ENCODE measurements at regions not wholly inside any gene's neighbourhood (a gene's known extent, or its start where the extent isn't known, plus 50 kb on each side); places are given as distances from the start of the nearest gene placed in this dataset.

GRCh38 chr9:13675638-13676000, 396.1 kb upstream of the MPDZ start:
- H3K36me3 ChIP-seq (ENCODE audit: control insufficient read depth in 2 of 2, insufficient read depth in 1 of 2, low read length in 2 of 2), result no peaks in the 10 kb centered on the region
- H3K4me1 ChIP-seq (ENCODE audit: control insufficient read depth, insufficient read depth, low read length), result no peaks in the 10 kb centered on the region
- CTCF ChIA-PET, result no interaction called here
- no peak overlapping the region for H3K27ac ChIP-seq (ENCODE audit: extremely low read depth, low read depth, low read length)
- no peaks in the 10 kb centered on the region for H3K9me3 ChIP-seq (ENCODE audit: control insufficient read depth, insufficient read depth, low read depth, low read length)
- no peak overlapping the region for H3K4me3 ChIP-seq (ENCODE audit: low read depth, low read length)
- POLR2A ChIA-PET, result no interaction called here
- TF ChIP-seq ZNF155 (tag by site-specific recombination; IDR thresholded peaks at IDR 0.05), result no peak
- TF ChIP-seq ZNF488 (tag by site-specific recombination; IDR thresholded peaks at IDR 0.05), result no peak
- no peak for TF ChIP-seq ZNF658 (tag by site-specific recombination; IDR thresholded peaks at IDR 0.05)
- TF ChIP-seq ZNF292 (tag by site-specific recombination; IDR thresholded peaks at IDR 0.05; ENCODE audit: borderline replicate concordance, low read depth), result no peak
- no peak for TF ChIP-seq ZNF366 (tag by site-specific recombination; conservative IDR thresholded peaks at IDR 0.05)

- no peaks in the 10 kb centered on the region for H3K9me3 ChIP-seq (ENCODE audit: control insufficient read depth, insufficient read depth, low read depth, low read length)
- H3K27ac ChIP-seq (ENCODE audit: extremely low read depth, low read depth, low read length), result no peak overlapping the region
- no peaks in the 10 kb centered on the region for H3K36me3 ChIP-seq (ENCODE audit: control insufficient read depth in 2 of 2, insufficient read depth in 1 of 2, low read length in 2 of 2)
- CTCF ChIA-PET, result no interaction called here
- TF ChIP-seq MEIS1 (CRISPR knock-in tag; IDR thresholded peaks at IDR 0.05; ENCODE audit: borderline replicate concordance), result no peak
- TF ChIP-seq ZNF175 (tag by site-specific recombination; IDR thresholded peaks at IDR 0.05), result no peak
- TF ChIP-seq MZF1 (tag by site-specific recombination; IDR thresholded peaks at IDR 0.05; ENCODE audit: borderline replicate concordance), result no peak
- TF ChIP-seq ZNF239 (tag by site-specific recombination; IDR thresholded peaks at IDR 0.05), result no peak
- TF ChIP-seq ZNF768 (tag by site-specific recombination; IDR thresholded peaks at IDR 0.05), result no peak
- no peak for TF ChIP-seq BCL6B (tag by site-specific recombination; IDR thresholded peaks at IDR 0.05)
- no peak for TF ChIP-seq ZNF518A (tag by site-specific recombination; conservative IDR thresholded peaks at IDR 0.05; ENCODE audit: low read depth)
- TF ChIP-seq SCRT1 (tag by site-specific recombination; IDR thresholded peaks at IDR 0.05; ENCODE audit: borderline replicate concordance), result no peak
- TF ChIP-seq ZNF37A (tag by site-specific recombination; IDR thresholded peaks at IDR 0.05), result no peak
- no peak for TF ChIP-seq ZNF596 (tag by site-specific recombination; IDR thresholded peaks at IDR 0.05)
- TF ChIP-seq ZNF148 (tag by site-specific recombination; IDR thresholded peaks at IDR 0.05; ENCODE audit: borderline replicate concordance), result no peak
- no peak for TF ChIP-seq GLIS2 (tag by site-specific recombination; IDR thresholded peaks at IDR 0.05)
- no peak for TF ChIP-seq ZNF10 (tag by site-specific recombination; IDR thresholded peaks at IDR 0.05)
- no peak overlapping the region for H3K4me3 ChIP-seq (ENCODE audit: low read depth, low read length)
- no peaks in the 10 kb centered on the region for H3K4me1 ChIP-seq (ENCODE audit: control insufficient read depth, insufficient read depth, low read length)
- POLR2A ChIA-PET, result no interaction called here
Measured at GRCh38 chr9:13674926-13675637, 395.6 kb upstream of the MPDZ start.

Data from HEK293 (cell line).